CD14-positive monocyte (primary cell): ENCODE measurements at regions not wholly inside any gene's neighbourhood (a gene's known extent, or its start where the extent isn't known, plus 50 kb on each side); places are given as distances from the start of the nearest gene placed in this dataset.
A peak's percentile ranks its signal among the peaks of the same experiment; 100 is the strongest.

ENCODE experiments used
- DNase-seq, 3 donors: peaks; one replicate each; pipeline ENCODE4 v3.0.0-alpha.2; 2011 to 2022
- H2AFZ ChIP-seq: 2 replicates; pipeline ENCODE4 v1.6.0; 2012; ENCODE audit warnings: mild to moderate bottlenecking, low read depth, low read length, inconsistent platforms; ENCODE audit not compliant: insufficient read depth, poor library complexity, severe bottlenecking
- H3K27ac ChIP-seq, 2 donors: 1 replicate in 1 of 2; 2 replicates in 1 of 2; pipeline ENCODE4 v1.5.1; 2012 to 2013; ENCODE audit warnings: low read length in 2 of 2, control low read depth in 1 of 2, inconsistent platforms in 1 of 2, low read depth in 1 of 2, mild to moderate bottlenecking in 1 of 2
- H3K27me3 ChIP-seq, 2 donors: one replicate each; pipeline versions ENCODE4 v1.6.0 to v1.6.1; 2011 to 2013; ENCODE audit warnings: low read length in 2 of 2; ENCODE audit not compliant: control insufficient read depth in 2 of 2, insufficient read depth in 2 of 2
- H3K36me3 ChIP-seq, 2 donors: replicated peaks in 1 of 2; 1 replicate in 1 of 2; 2 replicates in 1 of 2; pipeline versions ENCODE4 v1.5.1 to v1.6.1; 2012 to 2013; ENCODE audit warnings: low read length in 2 of 2, control low read depth in 1 of 2, inconsistent platforms in 1 of 2, mild to moderate bottlenecking in 1 of 2; ENCODE audit not compliant: insufficient read depth in 2 of 2, control insufficient read depth in 1 of 2
- H3K4me1 ChIP-seq, 2 donors: 1 replicate in 1 of 2; 2 replicates in 1 of 2; pipeline versions ENCODE4 v1.5.1 to v1.6.1; 2012 to 2013; ENCODE audit warnings: low read length in 2 of 2, control low read depth in 1 of 2, inconsistent platforms in 1 of 2, mild to moderate bottlenecking in 1 of 2, moderate library complexity in 1 of 2; ENCODE audit not compliant: insufficient read depth in 2 of 2, control insufficient read depth in 1 of 2
- H3K4me2 ChIP-seq: replicated peaks from 2 replicates; pipeline ENCODE3; 2012; ENCODE audit warnings: low read length, moderate library complexity, mild to moderate bottlenecking; ENCODE audit not compliant: poor library complexity, severe bottlenecking; ENCODE audit errors: extremely low read depth
- H3K4me3 ChIP-seq, 3 experiments: fragments of 200-600 bp in 1 of 3; sonication (generic) in 1 of 3; replicated peaks in 1 of 3; 1 replicate in 2 of 3; 2 replicates in 1 of 3; pipeline ENCODE4 v1.5.1; 2011 to 2013; ENCODE audit warnings: low read length in 3 of 3, mild to moderate bottlenecking in 3 of 3, control low read depth in 2 of 3, low read depth in 2 of 3, inconsistent platforms in 1 of 3, moderate library complexity in 1 of 3
- H3K79me2 ChIP-seq: 2 replicates; pipeline ENCODE4 v1.6.0; 2012; ENCODE audit warnings: mild to moderate bottlenecking, control low read depth, inconsistent platforms, low read length, moderate library complexity; ENCODE audit not compliant: insufficient read depth
- H3K9ac ChIP-seq: 2 replicates; pipeline ENCODE4 v1.6.0; 2017; ENCODE audit warnings: low read length, mild to moderate bottlenecking; ENCODE audit not compliant: insufficient read depth, poor library complexity, severe bottlenecking
- H3K9me3 ChIP-seq, 2 donors: replicated peaks in 1 of 2; 1 replicate in 1 of 2; 2 replicates in 1 of 2; pipeline versions ENCODE4 v1.5.1 to v1.6.1; 2012 to 2013; ENCODE audit warnings: low read length in 2 of 2, control low read depth in 1 of 2; ENCODE audit not compliant: control insufficient read depth in 1 of 2, insufficient read depth in 1 of 2
- H4K20me1 ChIP-seq: 2 replicates; pipeline ENCODE4 v1.6.0; 2012; ENCODE audit warnings: mild to moderate bottlenecking, low read length, control low read depth, moderate library complexity; ENCODE audit not compliant: insufficient read depth
- H3K27ac Mint-ChIP-seq, 7 donors: one replicate each; pipeline ENCODE4 v1.8.0; 2020; ENCODE audit warnings: mild to moderate bottlenecking in 7 of 7, mixed read lengths in 7 of 7, moderate library complexity in 6 of 7, inconsistent platforms in 2 of 7
- H3K27me3 Mint-ChIP-seq, 3 donors: one replicate each; pipeline ENCODE4 v1.8.0; 2021 to 2022; ENCODE audit warnings: low read depth in 3 of 3, mild to moderate bottlenecking in 3 of 3, mixed read lengths in 3 of 3, moderate library complexity in 3 of 3, inconsistent platforms in 1 of 3
- H3K36me3 Mint-ChIP-seq, 2 donors: one replicate each; pipeline ENCODE4 v1.8.0; 2020; ENCODE audit warnings: mixed read lengths in 2 of 2, inconsistent platforms in 1 of 2, mild to moderate bottlenecking in 1 of 2
- H3K4me1 Mint-ChIP-seq: one replicate; pipeline ENCODE4 v1.8.0; 2020; ENCODE audit warnings: mild to moderate bottlenecking, mixed read lengths
- H3K4me3 Mint-ChIP-seq, 2 donors: one replicate each; pipeline ENCODE4 v1.8.0; 2020; ENCODE audit warnings: mild to moderate bottlenecking in 2 of 2, mixed read lengths in 2 of 2, moderate library complexity in 1 of 2
- H3K9me3 Mint-ChIP-seq, 7 donors: one replicate each; pipeline ENCODE4 v1.8.0; 2020 to 2022; ENCODE audit warnings: mixed read lengths in 7 of 7, mild to moderate bottlenecking in 6 of 7, moderate library complexity in 6 of 7, inconsistent platforms in 2 of 7
- CTCF ChIP-seq: fragments of 200-600 bp; IDR thresholded peaks from one replicate; pipeline ENCODE4 v1.8.0; 2022; ENCODE audit warnings: antibody characterized with exemption, mild to moderate bottlenecking
- WGBS: methylation state at CpG from one replicate; pipeline ENCODE4 v1.1.5; 2013; ENCODE audit warnings: missing lambda C conversion rate; ENCODE audit not compliant: insufficient coverage; 5-methylcytosine and 5-hydroxymethylcytosine counted together
- intact Hi-C, 2 donors: fragments of 100-400 bp; cut with micrococcal nuclease; formaldehyde crosslinking; loops; one replicate each; pipeline versions ENCODE4 v1.15.0 to v1.15.1; 2023

GRCh38 chr11:128188346-128189004, 398.9 kb downstream of the ETS1 start:
- peaks cover 2% of the 10 kb centered on the region for H3K4me1 Mint-ChIP-seq
- no peak for DNase-seq
- WGBS: 92% methylated on average over 6 of the region's 9 CpGs
- Histone ChIP-seq H3K27me3 (no peaks in the 10 kb centered on the region), H3K4me3 (no peak overlapping the region), H3K4me2 (no peak overlapping the region), H3K9ac (no peak overlapping the region), H3K36me3 (no peaks in the 10 kb centered on the region), H3K4me1 (no peaks in the 10 kb centered on the region), H4K20me1 (no peaks in the 10 kb centered on the region), H3K27ac (no peak overlapping the region), H2AFZ (no peak overlapping the region), H3K79me2 (no peaks in the 10 kb centered on the region), H3K9me3 (peaks cover 3 to 6% of the 10 kb centered on the region in 2 donors)
- no peak for TF ChIP-seq CTCF
- intact Hi-C loops: no loop called here
- peaks cover 0 to 2% (median 0%) of the 10 kb centered on the region in 3 donors for H3K27me3 Mint-ChIP-seq
- H3K27ac Mint-ChIP-seq: no peak overlapping the region
- H3K4me3 Mint-ChIP-seq: no peak overlapping the region
- peaks cover 3 to 10% (median 8%) of the 10 kb centered on the region in 7 donors for H3K9me3 Mint-ChIP-seq
- H3K36me3 Mint-ChIP-seq: no peaks in the 10 kb centered on the region

- Histone ChIP-seq H3K27me3 (no peaks in the 10 kb centered on the region), H3K79me2 (no peaks in the 10 kb centered on the region), H3K4me3 (no peak overlapping the region), H2AFZ (no peak overlapping the region), H3K27ac (no peak overlapping the region), H4K20me1 (no peaks in the 10 kb centered on the region), H3K4me2 (no peak overlapping the region), H3K4me1 (no peaks in the 10 kb centered on the region), H3K36me3 (no peaks in the 10 kb centered on the region), H3K9ac (no peak overlapping the region), H3K9me3 (peaks cover 3 to 6% of the 10 kb centered on the region in 2 donors)
- H3K27me3 Mint-ChIP-seq: peaks cover 0 to 2% (median 0%) of the 10 kb centered on the region in 3 donors
- peaks cover 3 to 10% (median 8%) of the 10 kb centered on the region in 7 donors for H3K9me3 Mint-ChIP-seq
- H3K27ac Mint-ChIP-seq: peak overlapping the region in 1 of 7 donors; percentile 6
- intact Hi-C loops: no loop called here
- peaks cover 2% of the 10 kb centered on the region for H3K4me1 Mint-ChIP-seq
- DNase-seq: no peak
- WGBS: no CpG with 5 or more reads among the region's 1 CpG
- no peaks in the 10 kb centered on the region for H3K36me3 Mint-ChIP-seq
- TF ChIP-seq CTCF: no peak
- H3K4me3 Mint-ChIP-seq: no peak overlapping the region
These were observed 399.5 kb downstream of the ETS1 start for GRCh38 chr11:128187835-128188234.
